ENCODE measurements at regions not wholly inside any gene's neighbourhood (a gene's known extent, or its start where the extent isn't known, plus 50 kb on each side); places are given as distances from the start of the nearest gene placed in this dataset.

DNA sequence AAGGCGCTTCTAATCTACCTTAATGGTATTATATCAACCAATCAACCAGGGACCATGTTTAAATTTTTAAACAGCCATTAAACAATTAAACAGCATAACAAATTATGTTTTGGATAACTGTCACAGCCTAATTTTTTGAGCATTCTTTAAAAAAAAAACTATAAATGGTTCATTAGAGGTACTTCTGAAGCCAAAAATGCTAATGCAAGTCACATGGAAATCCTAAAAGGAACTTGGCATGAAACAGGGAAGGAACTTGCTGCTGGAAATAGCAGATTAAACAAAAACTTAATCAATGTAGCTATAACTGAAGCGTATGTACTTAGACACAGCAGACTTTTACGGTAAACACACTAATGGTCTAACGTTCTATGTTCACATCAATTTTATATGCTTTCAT is 190.2 kb upstream of the BTG1 start:
- WGBS, result 71% methylated on average over 4 of the region's 4 CpGs
- no peak overlapping the region for H3K27ac ChIP-seq (replicated peaks in 1 of 4)
- no peaks in the 10 kb centered on the region for H3K36me3 ChIP-seq
- H3K27me3 ChIP-seq, result no peaks in the 10 kb centered on the region
- intact Hi-C loops (cut with DNase I), result no loop called here
- no peaks in the 10 kb centered on the region for H3K4me1 ChIP-seq
- no peak overlapping the region for H3K4me3 ChIP-seq
- DNase-seq (ENCODE audit: extremely low spot score), result no peak
- no peak for TF ChIP-seq POLR2A (IDR thresholded peaks at IDR 0.05; ENCODE audit: low read depth)
- no peak for TF ChIP-seq POLR2AphosphoS5 (IDR thresholded peaks at IDR 0.05)
- no peak for TF ChIP-seq EP300 (IDR thresholded peaks at IDR 0.05)
- TF ChIP-seq, protein P1, sequence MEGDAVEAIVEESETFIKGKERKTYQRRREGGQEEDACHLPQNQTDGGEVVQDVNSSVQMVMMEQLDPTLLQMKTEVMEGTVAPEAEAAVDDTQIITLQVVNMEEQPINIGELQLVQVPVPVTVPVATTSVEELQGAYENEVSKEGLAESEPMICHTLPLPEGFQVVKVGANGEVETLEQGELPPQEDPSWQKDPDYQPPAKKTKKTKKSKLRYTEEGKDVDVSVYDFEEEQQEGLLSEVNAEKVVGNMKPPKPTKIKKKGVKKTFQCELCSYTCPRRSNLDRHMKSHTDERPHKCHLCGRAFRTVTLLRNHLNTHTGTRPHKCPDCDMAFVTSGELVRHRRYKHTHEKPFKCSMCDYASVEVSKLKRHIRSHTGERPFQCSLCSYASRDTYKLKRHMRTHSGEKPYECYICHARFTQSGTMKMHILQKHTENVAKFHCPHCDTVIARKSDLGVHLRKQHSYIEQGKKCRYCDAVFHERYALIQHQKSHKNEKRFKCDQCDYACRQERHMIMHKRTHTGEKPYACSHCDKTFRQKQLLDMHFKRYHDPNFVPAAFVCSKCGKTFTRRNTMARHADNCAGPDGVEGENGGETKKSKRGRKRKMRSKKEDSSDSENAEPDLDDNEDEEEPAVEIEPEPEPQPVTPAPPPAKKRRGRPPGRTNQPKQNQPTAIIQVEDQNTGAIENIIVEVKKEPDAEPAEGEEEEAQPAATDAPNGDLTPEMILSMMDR (IDR thresholded peaks at IDR 0.05), result no peak
- no peaks in the 10 kb centered on the region for H3K9me3 ChIP-seq

DNA sequence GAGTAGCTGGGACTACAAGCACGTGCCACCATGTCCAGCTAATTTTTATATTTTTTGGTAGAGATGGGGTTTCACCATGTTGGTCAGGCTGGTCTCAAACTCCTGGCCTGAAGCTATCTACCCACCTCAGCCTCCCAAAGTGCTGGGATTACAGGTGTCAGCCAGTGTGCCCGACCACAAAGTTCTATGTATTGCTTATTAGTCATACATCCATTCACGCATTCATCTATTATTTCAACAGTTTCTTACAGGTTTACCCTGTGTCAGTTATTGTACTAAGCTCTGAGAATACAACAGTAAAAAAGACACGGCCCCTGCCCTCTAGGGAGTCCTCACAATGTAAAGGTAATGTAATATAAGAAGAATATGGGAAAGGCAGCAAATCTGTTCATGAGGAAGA is 188.9 kb upstream of the BTG1 start:
- no peaks in the 10 kb centered on the region for H3K9me3 ChIP-seq
- TF ChIP-seq, protein P1 (IDR thresholded peaks at IDR 0.05), result no peak
- TF ChIP-seq EP300 (IDR thresholded peaks at IDR 0.05), result no peak
- TF ChIP-seq POLR2A (IDR thresholded peaks at IDR 0.05; ENCODE audit: low read depth), result no peak
- TF ChIP-seq POLR2AphosphoS5 (IDR thresholded peaks at IDR 0.05), result no peak
- WGBS, result 99% methylated on average over 4 of the region's 4 CpGs
- intact Hi-C loops (cut with DNase I), result no loop called here
- no peak overlapping the region for H3K4me3 ChIP-seq
- no peak for DNase-seq (ENCODE audit: extremely low spot score)
- H3K36me3 ChIP-seq, result no peaks in the 10 kb centered on the region
- H3K27me3 ChIP-seq, result no peaks in the 10 kb centered on the region
- H3K4me1 ChIP-seq, result no peaks in the 10 kb centered on the region
- no peak overlapping the region for H3K27ac ChIP-seq (replicated peaks in 1 of 4)

DNA sequence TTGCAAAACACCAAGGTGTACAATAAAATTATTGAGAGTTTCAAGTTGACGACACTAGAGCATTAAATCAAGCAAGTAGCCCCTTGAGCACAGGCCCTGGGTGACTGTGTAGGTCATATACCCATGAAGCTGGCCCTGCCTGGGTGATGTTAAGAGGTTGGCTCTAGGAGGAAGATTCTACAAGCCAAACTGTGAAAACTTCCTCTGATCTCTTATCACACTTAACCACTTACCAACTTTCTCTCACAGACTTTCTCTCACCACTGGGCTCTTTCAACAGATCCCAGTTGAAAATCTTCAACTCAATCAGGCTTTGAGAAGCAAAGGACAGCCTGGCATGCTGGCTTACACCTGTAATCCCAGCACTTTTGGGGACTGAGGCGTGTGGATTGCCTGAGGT is 186.9 kb upstream of the BTG1 start:
- 100% methylated on average over 2 of the region's 2 CpGs for WGBS
- intact Hi-C loops (cut with DNase I), result no loop called here

DNA sequence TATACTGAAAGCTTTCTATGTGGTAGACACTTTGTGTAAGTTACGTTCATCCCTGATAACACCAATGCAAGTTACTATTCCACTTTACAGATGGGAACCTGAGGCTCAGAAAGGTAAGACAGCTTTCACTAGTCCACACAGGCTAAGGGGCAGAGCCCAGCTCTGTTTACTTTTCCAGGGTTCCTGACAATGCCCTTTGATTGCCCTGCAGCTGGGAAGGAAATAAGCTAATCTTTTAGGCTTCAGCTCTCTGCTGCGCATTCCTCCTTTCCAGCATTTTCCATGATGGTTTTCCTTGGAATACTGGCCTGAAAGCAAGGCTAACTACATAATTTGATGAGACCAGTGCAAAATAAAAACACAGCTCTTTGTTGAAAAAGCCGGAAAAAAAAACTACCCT is 185.7 kb upstream of the BTG1 start:
- Histone ChIP-seq H3K27me3 (no peaks in the 10 kb centered on the region), H3K4me1 (no peaks in the 10 kb centered on the region), H3K36me3 (no peaks in the 10 kb centered on the region), H3K9me3 (no peaks in the 10 kb centered on the region), H3K27ac (replicated peaks in 1 of 4) (no peak overlapping the region), H3K4me3 (no peak overlapping the region)
- DNase-seq (ENCODE audit: extremely low spot score), result no peak
- intact Hi-C loops (cut with DNase I), result no loop called here
- TF ChIP-seq, protein P1 (IDR thresholded peaks at IDR 0.05), result no peak
- TF ChIP-seq POLR2A (IDR thresholded peaks at IDR 0.05; ENCODE audit: low read depth) (no peak), EP300 (IDR thresholded peaks at IDR 0.05) (no peak), POLR2AphosphoS5 (IDR thresholded peaks at IDR 0.05) (no peak)
- WGBS, result 92% methylated on average over 3 of the region's 3 CpGs

More for the DNA sequence above, 186.9 kb upstream of the BTG1 start:
- H3K9me3 ChIP-seq, result no peaks in the 10 kb centered on the region
- H3K36me3 ChIP-seq, result no peaks in the 10 kb centered on the region
- H3K4me1 ChIP-seq, result no peaks in the 10 kb centered on the region
- H3K27ac ChIP-seq (replicated peaks in 1 of 4), result no peak overlapping the region
- H3K27me3 ChIP-seq, result no peaks in the 10 kb centered on the region
- TF ChIP-seq POLR2AphosphoS5 (IDR thresholded peaks at IDR 0.05) (no peak), EP300 (IDR thresholded peaks at IDR 0.05) (no peak), POLR2A (IDR thresholded peaks at IDR 0.05; ENCODE audit: low read depth) (no peak)
- TF ChIP-seq, protein P1 (IDR thresholded peaks at IDR 0.05), result no peak
- DNase-seq (ENCODE audit: extremely low spot score), result no peak
- H3K4me3 ChIP-seq, result no peak overlapping the region

DNA sequence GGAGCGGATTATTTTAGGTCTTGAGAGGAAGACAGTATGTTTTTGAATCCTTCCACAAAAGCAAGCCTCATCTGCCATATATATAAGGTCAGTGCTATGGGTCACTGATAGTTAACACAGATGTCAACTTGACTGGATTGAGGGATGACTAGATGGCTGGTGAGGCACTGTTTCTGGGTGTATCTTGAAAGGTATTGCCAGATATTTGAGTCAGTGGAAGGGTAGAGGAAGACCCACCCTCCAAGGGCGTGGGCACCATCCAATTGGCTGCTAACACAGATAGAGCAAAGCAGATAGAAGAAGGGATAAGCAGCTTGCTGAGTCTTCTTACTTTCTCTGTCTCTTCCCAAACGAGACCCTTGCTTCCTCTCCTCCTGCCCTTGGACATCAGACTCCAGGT is 185.0 kb upstream of the BTG1 start:
- H3K4me3 ChIP-seq, result no peak overlapping the region
- no peaks in the 10 kb centered on the region for H3K36me3 ChIP-seq
- H3K27me3 ChIP-seq, result no peaks in the 10 kb centered on the region
- H3K9me3 ChIP-seq, result no peaks in the 10 kb centered on the region
- H3K27ac ChIP-seq (replicated peaks in 1 of 4), result no peak overlapping the region
- H3K4me1 ChIP-seq, result no peaks in the 10 kb centered on the region
- TF ChIP-seq POLR2A (IDR thresholded peaks at IDR 0.05; ENCODE audit: low read depth), result no peak
- TF ChIP-seq EP300 (IDR thresholded peaks at IDR 0.05), result no peak
- TF ChIP-seq, protein P1 (IDR thresholded peaks at IDR 0.05), result no peak
- no peak for TF ChIP-seq POLR2AphosphoS5 (IDR thresholded peaks at IDR 0.05)
- DNase-seq (ENCODE audit: extremely low spot score), result no peak
- WGBS, result 83% methylated on average over 3 of the region's 3 CpGs
- intact Hi-C loops (cut with DNase I), result no loop called here
